ENCODE measurements at regions not wholly inside any gene's neighbourhood (a gene's known extent, or its start where the extent isn't known, plus 50 kb on each side); places are given as distances from the start of the nearest gene placed in this dataset.

- TF ChIP-seq CTCF (IDR thresholded peaks at IDR 0.05): no peak
- TF ChIP-seq POLR2AphosphoS5 (IDR thresholded peaks at IDR 0.05): no peak
Observed at GRCh38 chr21:25081096-25081495, 526.2 kb downstream of the MRPL39 start.
